Prostate gland (tissue), 2 donors: ENCODE measurements at regions not wholly inside any gene's neighbourhood (a gene's known extent, or its start where the extent isn't known, plus 50 kb on each side); places are given as distances from the start of the nearest gene placed in this dataset.

Source experiments
- DNase-seq: peaks from one replicate; pipeline ENCODE4 v3.0.0-alpha.2; 2019; ENCODE audit warnings: low spot score
- H3K27ac ChIP-seq, 2 donors: fragments of 200-600 bp; sonication (generic); 2 replicates each; pipeline ENCODE4 v1.5.1; 2017 to 2019
- H3K27me3 ChIP-seq: fragments of 200-600 bp; sonication (generic); replicated peaks from 2 replicates; pipeline ENCODE4 v1.5.1; 2019; ENCODE audit not compliant: insufficient read depth
- H3K36me3 ChIP-seq, 2 donors: fragments of 200-600 bp; sonication (generic); 1 replicate in 1 of 2; 2 replicates in 1 of 2; pipeline versions ENCODE4 v1.5.1 to v1.8.1; 2017 to 2019
- H3K4me1 ChIP-seq: fragments of 200-600 bp; sonication (generic); replicated peaks from 2 replicates; pipeline ENCODE4 v1.5.1; 2019
- H3K4me3 ChIP-seq, 2 donors: fragments of 200-600 bp; sonication (generic); 2 replicates each; pipeline ENCODE4 v1.5.1; 2017 to 2019
- H3K9me3 ChIP-seq: fragments of 200-600 bp; sonication (generic); 2 replicates; pipeline ENCODE4 v1.5.1; 2017
- CTCF ChIP-seq, 4 experiments: fragments of 200-600 bp in 2 of 4; fragments of 450-650 bp in 2 of 4; sonication (generic) in 2 of 4; IDR thresholded peaks; 1 replicate in 3 of 4; 2 replicates in 1 of 4; pipeline ENCODE4 v1.5.1; 2016 to 2019; ENCODE audit warnings: antibody characterized with exemption in 4 of 4, mild to moderate bottlenecking in 2 of 4, moderate library complexity in 2 of 4
- POLR2A ChIP-seq: fragments of 450-650 bp; IDR thresholded peaks from one replicate; pipeline ENCODE4 v1.6.1; 2016; ENCODE audit warnings: antibody characterized with exemption, mild to moderate bottlenecking
- POLR2AphosphoS5 ChIP-seq: sonication (generic); formaldehyde crosslinking; IDR thresholded peaks from one replicate; pipeline ENCODE4 v1.6.1; 2017; ENCODE audit warnings: antibody characterized with exemption
- WGBS: methylation state at CpG from one replicate; pipeline ENCODE4 v1.1.5; 2018; 5-methylcytosine and 5-hydroxymethylcytosine counted together
- intact Hi-C: fragments of 100-400 bp; cut with DNase I; formaldehyde crosslinking; loops from one replicate; pipeline ENCODE4 v1.14.2; 2022

DNA sequence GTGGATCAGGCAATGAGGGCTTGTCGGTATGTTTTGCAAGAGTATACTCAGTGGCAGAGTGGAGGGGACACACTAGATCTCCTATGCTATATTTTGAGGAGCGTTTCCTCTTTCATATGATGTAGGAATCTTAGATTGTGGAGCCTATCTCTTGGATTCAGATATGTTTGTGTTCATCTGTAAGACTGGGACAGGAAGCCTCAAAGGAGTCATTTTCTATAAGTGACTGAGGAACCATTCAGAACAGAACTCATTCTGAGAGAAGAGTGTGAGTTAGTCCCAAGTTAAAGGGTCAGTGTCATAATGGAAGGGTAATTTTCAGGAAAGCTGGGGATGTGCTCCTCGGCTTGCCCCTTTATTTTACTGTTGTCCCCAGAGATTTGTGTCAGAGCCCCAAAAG is 107.7 kb downstream of the PTGS2 start:
- H3K4me1 ChIP-seq = no peaks in the 10 kb centered on the region
- intact Hi-C loops = no loop called here
- no peak for DNase-seq
- no peaks in the 10 kb centered on the region for H3K27me3 ChIP-seq
- TF ChIP-seq CTCF (IDR thresholded peaks at IDR 0.05) = no peak
- no peak for TF ChIP-seq POLR2A
- TF ChIP-seq POLR2AphosphoS5 = no peak
- H3K36me3 ChIP-seq = no peaks in the 10 kb centered on the region
- H3K27ac ChIP-seq = no peak overlapping the region
- H3K9me3 ChIP-seq = no peaks in the 10 kb centered on the region
- 94% methylated on average over 3 of the region's 3 CpGs for WGBS
- no peak overlapping the region for H3K4me3 ChIP-seq

DNA sequence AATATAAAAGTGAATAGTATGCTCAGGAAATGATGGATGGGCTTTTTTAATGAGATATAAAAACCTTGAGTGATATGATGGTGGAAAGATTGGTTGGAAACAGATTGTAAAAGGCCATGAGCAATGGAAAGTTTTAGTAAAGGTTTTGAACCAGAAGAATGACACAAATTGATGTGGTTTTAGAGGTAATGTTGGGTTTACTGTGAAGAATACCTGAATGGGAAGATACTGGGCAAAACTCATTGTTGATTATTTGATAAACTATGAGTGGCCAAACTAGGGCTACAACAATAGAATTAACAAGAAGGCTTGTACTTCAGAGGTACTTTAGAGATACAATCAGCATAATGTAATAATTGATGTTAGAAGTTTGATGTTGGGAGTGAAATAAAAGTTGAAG is 108.5 kb downstream of the PTGS2 start:
- Histone ChIP-seq H3K27me3 (no peaks in the 10 kb centered on the region), H3K4me3 (no peak overlapping the region), H3K36me3 (no peaks in the 10 kb centered on the region), H3K27ac (no peak overlapping the region), H3K9me3 (no peaks in the 10 kb centered on the region), H3K4me1 (no peaks in the 10 kb centered on the region)
- intact Hi-C loops = no loop called here
- DNase-seq = no peak
- no peak for TF ChIP-seq POLR2AphosphoS5
- TF ChIP-seq CTCF (IDR thresholded peaks at IDR 0.05) = no peak
- no peak for TF ChIP-seq POLR2A

DNA sequence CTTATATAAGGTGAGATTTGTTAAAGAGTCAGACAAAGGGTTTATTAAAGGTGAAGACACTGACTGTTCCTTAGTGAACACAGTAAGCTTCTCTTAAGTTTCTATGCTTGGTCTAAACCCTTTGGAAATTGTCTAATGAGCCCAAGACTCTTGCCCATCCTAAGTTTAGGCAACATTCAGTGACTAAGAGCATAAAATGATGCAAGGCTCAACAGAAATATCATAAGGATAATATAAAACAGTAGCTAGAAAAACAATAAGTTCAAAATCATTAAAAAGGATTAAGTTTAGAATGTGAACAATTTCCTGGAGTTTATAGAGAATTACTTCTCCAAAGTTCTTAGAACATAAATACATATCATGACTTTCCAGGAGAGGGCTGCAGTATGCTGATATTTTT is 108.9 kb upstream of the PDC start:
- Histone ChIP-seq H3K9me3 (no peaks in the 10 kb centered on the region), H3K27me3 (no peaks in the 10 kb centered on the region), H3K4me1 (no peaks in the 10 kb centered on the region), H3K4me3 (no peak overlapping the region), H3K36me3 (no peaks in the 10 kb centered on the region), H3K27ac (no peak overlapping the region)
- intact Hi-C loops = no loop called here
- DNase-seq = no peak
- TF ChIP-seq CTCF (IDR thresholded peaks at IDR 0.05) (no peak), POLR2A (no peak), POLR2AphosphoS5 (no peak)

GRCh38 chr1:186568221-186568620 is 107.3 kb upstream of the PDC start:
- H3K9me3 ChIP-seq = no peaks in the 10 kb centered on the region
- no peaks in the 10 kb centered on the region for H3K36me3 ChIP-seq
- TF ChIP-seq CTCF (IDR thresholded peaks at IDR 0.05) = no peak
- no peak for TF ChIP-seq POLR2A
- no peak for TF ChIP-seq POLR2AphosphoS5
- intact Hi-C loops = no loop called here
- peak overlapping the region; percentile 20 to 30 for H3K27ac ChIP-seq
- H3K27me3 ChIP-seq = no peaks in the 10 kb centered on the region
- no peak for DNase-seq
- 41% methylated on average over 2 of the region's 2 CpGs for WGBS
- H3K4me3 ChIP-seq = no peak overlapping the region
- H3K4me1 ChIP-seq = no peaks in the 10 kb centered on the region

- 15% methylated on average over 3 of the region's 3 CpGs for WGBS
- Histone ChIP-seq H3K27me3 (no peaks in the 10 kb centered on the region), H3K27ac (no peak overlapping the region), H3K9me3 (no peaks in the 10 kb centered on the region), H3K4me1 (no peaks in the 10 kb centered on the region), H3K36me3 (no peaks in the 10 kb centered on the region), H3K4me3 (no peak overlapping the region)
- TF ChIP-seq POLR2A (no peak), POLR2AphosphoS5 (no peak), CTCF (IDR thresholded peaks at IDR 0.05) (no peak)
- no peak for DNase-seq
- intact Hi-C loops = no loop called here
Measured at GRCh38 chr1:186566140-186566855, 105.4 kb upstream of the PDC start.
